GM12878 (cell line): ENCODE measurements at regions not wholly inside any gene's neighbourhood (a gene's known extent, or its start where the extent isn't known, plus 50 kb on each side); places are given as distances from the start of the nearest gene placed in this dataset.

Experiments
- ATAC-seq: fragments of 200-7000 bp; cut with Tn5 transposase; 3 replicates; pipeline ENCODE4 v1.9.1; 2020; ENCODE audit warnings: mild to moderate bottlenecking, moderate library complexity
- BruUV-seq: library from RNA; stranded (reverse); fragments of 400-500 nt; replicated peaks from 2 replicates; lab custom pipeline; 2021; lab: Mats Ljungman, UMichigan
- CTCF ChIA-PET: fragments of 300-600 bp; sonication (Branson Sonifier 250); formaldehyde crosslinking; extraction: SDS; loops from one replicate; lab custom pipeline; 2021; ENCODE audit warnings: inconsistent platforms; lab: Yijun Ruan, JAX
- POLR2A ChIA-PET: fragments of 350-600 bp; formaldehyde crosslinking; extraction: SDS; loops from one replicate; lab custom pipeline; 2021; ENCODE audit warnings: inconsistent platforms; lab: Charles Lee
- RAD21 ChIA-PET: fragments of 300-600 bp; sonication (Branson Sonifier 250); formaldehyde crosslinking; loops from one replicate; lab custom pipeline; 2023; ENCODE audit warnings: antibody characterized with exemption; ENCODE audit not compliant: unreplicated experiment; lab: Charles Lee
- SMC1A ChIA-PET: fragments of 300-600 bp; sonication (Branson Sonifier 250); formaldehyde crosslinking; loops from one replicate; lab custom pipeline; 2023; ENCODE audit not compliant: unreplicated experiment, uncharacterized antibody; lab: Charles Lee
- DNase-seq: peaks from one replicate; pipeline ENCODE4 v3.0.0-alpha.2; 2011; ENCODE audit warnings: low read depth, low spot score
- FAIRE-seq: peaks from 3 replicates; lab custom pipeline; 2011; peaks lifted over from hg19 to GRCh38; lab: Jason Lieb, UNC
- H2AFZ ChIP-seq: 2 replicates; pipeline ENCODE4 v1.6.0; 2011; ENCODE audit warnings: low read depth, low read length, control low read depth; ENCODE audit not compliant: control insufficient read depth
- H3K27ac ChIP-seq: 2 replicates; pipeline ENCODE4 v1.5.1; 2011; ENCODE audit warnings: control low read depth; ENCODE audit not compliant: control insufficient read depth, insufficient read depth
- H3K27me3 ChIP-seq, 2 experiments: replicated peaks in 1 of 2; 2 replicates each; pipeline versions ENCODE4 v1.6.0 to v1.6.1; 2011; ENCODE audit warnings: low read length in 1 of 2; ENCODE audit not compliant: control insufficient read depth in 2 of 2, insufficient read depth in 2 of 2
- H3K36me3 ChIP-seq, 2 experiments: 2 replicates each; pipeline ENCODE4 v1.5.1; 2011; ENCODE audit warnings: low read length in 1 of 2; ENCODE audit not compliant: control insufficient read depth in 2 of 2, insufficient read depth in 2 of 2
- H3K4me1 ChIP-seq: 2 replicates; pipeline ENCODE4 v1.6.1; 2011; ENCODE audit warnings: mild to moderate bottlenecking, low read length, moderate library complexity, mixed read lengths; ENCODE audit not compliant: control insufficient read depth, insufficient read depth
- H3K4me2 ChIP-seq: 2 replicates; pipeline ENCODE4 v1.6.0; 2011; ENCODE audit warnings: control low read depth; ENCODE audit not compliant: control insufficient read depth, insufficient read depth
- H3K4me3 ChIP-seq: fragments of 200-600 bp; sonication (generic); 2 replicates; pipeline ENCODE4 v1.5.1; 2016
- H3K79me2 ChIP-seq: 2 replicates; pipeline ENCODE4 v1.6.0; 2011; ENCODE audit warnings: low read length; ENCODE audit not compliant: control insufficient read depth, insufficient read depth
- H3K9ac ChIP-seq: 2 replicates; pipeline ENCODE4 v1.8.0; 2011; ENCODE audit warnings: low read length, control low read depth, mixed read lengths; ENCODE audit not compliant: control insufficient read depth, insufficient read depth
- H3K9me3 ChIP-seq: replicated peaks from 3 replicates; pipeline ENCODE4 v1.5.1; 2011; ENCODE audit warnings: mild to moderate bottlenecking, low read length; ENCODE audit not compliant: control insufficient read depth, insufficient read depth
- H4K20me1 ChIP-seq: 2 replicates; pipeline ENCODE4 v1.6.0; 2011; ENCODE audit not compliant: control insufficient read depth, insufficient read depth
- CBX5 ChIP-seq: sonication (generic); IDR thresholded peaks from 2 replicates; pipeline ENCODE4 v1.6.1; 2016; ENCODE audit warnings: low read depth, moderate library complexity, mild to moderate bottlenecking, inconsistent platforms
- ESRRA ChIP-seq: IDR thresholded peaks from 2 replicates; pipeline ENCODE4 v1.6.1; 2012; ENCODE audit warnings: mild to moderate bottlenecking, low read length, improper control_type of control experiment
- GABPA ChIP-seq: IDR thresholded peaks from 2 replicates; pipeline ENCODE4 v1.6.1; 2014; ENCODE audit warnings: antibody characterized with exemption, low read depth, mild to moderate bottlenecking, inconsistent platforms
- NBN ChIP-seq: fragments of 450-650 bp; IDR thresholded peaks from 2 replicates; pipeline ENCODE4 v1.6.1; 2016
- NFYB ChIP-seq: IDR thresholded peaks from 2 replicates; pipeline ENCODE4 v1.6.1; 2011; ENCODE audit warnings: low read depth, mild to moderate bottlenecking, low read length, improper control_type of control experiment, moderate library complexity; ENCODE audit not compliant: insufficient read depth
- NRF1 ChIP-seq: conservative IDR thresholded peaks from 2 replicates; pipeline ENCODE4 v1.6.1; 2011; ENCODE audit warnings: mild to moderate bottlenecking, low read depth, low read length, improper control_type of control experiment
- SKIL ChIP-seq: fragments of 450-650 bp; IDR thresholded peaks from 2 replicates; pipeline ENCODE4 v1.6.1; 2017; ENCODE audit warnings: mild to moderate bottlenecking, low read depth, inconsistent platforms; ENCODE audit not compliant: poor library complexity, severe bottlenecking
- STAT1 ChIP-seq: fragments of 450-650 bp; conservative IDR thresholded peaks from 2 replicates; pipeline ENCODE4 v1.6.1; 2014; ENCODE audit warnings: antibody characterized with exemption, mild to moderate bottlenecking
- WGBS: methylation state at CpG from one replicate; pipeline ENCODE4 v1.1.6; 2016; ENCODE audit warnings: low lambda C conversion rate; ENCODE audit not compliant: insufficient replicate concordance, insufficient coverage; ENCODE audit errors: missing lambda C conversion rate; 5-methylcytosine and 5-hydroxymethylcytosine counted together
- in situ Hi-C: fragments of 300-500 bp; cut with MboI; formaldehyde crosslinking; loops from 9 replicates; pipeline ENCODE4 v1.14.3; 2018; ENCODE audit warnings: mixed read lengths
- intact Hi-C: fragments of 100-400 bp; cut with micrococcal nuclease; formaldehyde crosslinking; loops from one replicate; pipeline ENCODE4 v1.14.2; 2022; ENCODE audit not compliant: unreplicated experiment
- TF ChIP-seq, protein P1 (sequence below): fragments of 150-350 bp; IDR thresholded peaks from 2 replicates; pipeline ENCODE4 v1.6.1; 2016; ENCODE audit warnings: low read depth, low read length
- TF ChIP-seq, protein P2 (sequence below): IDR thresholded peaks from 2 replicates; pipeline ENCODE4 v1.6.1; 2011; ENCODE audit warnings: borderline replicate concordance, low read depth, mild to moderate bottlenecking, moderate library complexity, mixed read lengths, low read length; ENCODE audit not compliant: insufficient read depth; ENCODE audit errors: extremely low read length

- WGBS: 2% methylated on average over 5 of the region's 5 CpGs
- FAIRE-seq: no peak
- no peaks in the 10 kb centered on the region for H3K79me2 ChIP-seq
Measured at GRCh38 chr6:164751395-164751794, 558.0 kb downstream of the C6orf118 start.

GRCh38 chr6:164750128-164750527 lies 559.3 kb downstream of the C6orf118 start:
- 0% methylated on average over 3 of the region's 3 CpGs for WGBS
- H3K4me2 ChIP-seq: no peak overlapping the region
- TF ChIP-seq STAT1 (no peak), ESRRA (no peak), NFYB (no peak), CBX5 (no peak), NRF1 (no peak)
- TF ChIP-seq, protein P1, sequence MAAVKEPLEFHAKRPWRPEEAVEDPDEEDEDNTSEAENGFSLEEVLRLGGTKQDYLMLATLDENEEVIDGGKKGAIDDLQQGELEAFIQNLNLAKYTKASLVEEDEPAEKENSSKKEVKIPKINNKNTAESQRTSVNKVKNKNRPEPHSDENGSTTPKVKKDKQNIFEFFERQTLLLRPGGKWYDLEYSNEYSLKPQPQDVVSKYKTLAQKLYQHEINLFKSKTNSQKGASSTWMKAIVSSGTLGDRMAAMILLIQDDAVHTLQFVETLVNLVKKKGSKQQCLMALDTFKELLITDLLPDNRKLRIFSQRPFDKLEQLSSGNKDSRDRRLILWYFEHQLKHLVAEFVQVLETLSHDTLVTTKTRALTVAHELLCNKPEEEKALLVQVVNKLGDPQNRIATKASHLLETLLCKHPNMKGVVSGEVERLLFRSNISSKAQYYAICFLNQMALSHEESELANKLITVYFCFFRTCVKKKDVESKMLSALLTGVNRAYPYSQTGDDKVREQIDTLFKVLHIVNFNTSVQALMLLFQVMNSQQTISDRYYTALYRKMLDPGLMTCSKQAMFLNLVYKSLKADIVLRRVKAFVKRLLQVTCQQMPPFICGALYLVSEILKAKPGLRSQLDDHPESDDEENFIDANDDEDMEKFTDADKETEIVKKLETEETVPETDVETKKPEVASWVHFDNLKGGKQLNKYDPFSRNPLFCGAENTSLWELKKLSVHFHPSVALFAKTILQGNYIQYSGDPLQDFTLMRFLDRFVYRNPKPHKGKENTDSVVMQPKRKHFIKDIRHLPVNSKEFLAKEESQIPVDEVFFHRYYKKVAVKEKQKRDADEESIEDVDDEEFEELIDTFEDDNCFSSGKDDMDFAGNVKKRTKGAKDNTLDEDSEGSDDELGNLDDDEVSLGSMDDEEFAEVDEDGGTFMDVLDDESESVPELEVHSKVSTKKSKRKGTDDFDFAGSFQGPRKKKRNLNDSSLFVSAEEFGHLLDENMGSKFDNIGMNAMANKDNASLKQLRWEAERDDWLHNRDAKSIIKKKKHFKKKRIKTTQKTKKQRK: no peak
- TF ChIP-seq, protein P2, sequence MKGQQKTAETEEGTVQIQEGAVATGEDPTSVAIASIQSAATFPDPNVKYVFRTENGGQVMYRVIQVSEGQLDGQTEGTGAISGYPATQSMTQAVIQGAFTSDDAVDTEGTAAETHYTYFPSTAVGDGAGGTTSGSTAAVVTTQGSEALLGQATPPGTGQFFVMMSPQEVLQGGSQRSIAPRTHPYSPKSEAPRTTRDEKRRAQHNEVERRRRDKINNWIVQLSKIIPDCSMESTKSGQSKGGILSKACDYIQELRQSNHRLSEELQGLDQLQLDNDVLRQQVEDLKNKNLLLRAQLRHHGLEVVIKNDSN: no peak

More at GRCh38 chr6:164751395-164751794, 558.0 kb downstream of the C6orf118 start:
- no peak overlapping the region for H3K27ac ChIP-seq
- H3K9me3 ChIP-seq: no peaks in the 10 kb centered on the region; the same call in 2 of the 3 replicates
- H3K9ac ChIP-seq: no peak overlapping the region
- intact Hi-C loops: no loop called here
- H4K20me1 ChIP-seq: no peaks in the 10 kb centered on the region
- H3K36me3 ChIP-seq: no peaks in the 10 kb centered on the region
- H3K4me2 ChIP-seq: no peak overlapping the region
- no TSS peak for BruUV-seq
- POLR2A ChIA-PET: no interaction called here
- no peak overlapping the region for H2AFZ ChIP-seq
- TF ChIP-seq GABPA (no peak), SKIL (no peak), NBN (no peak)
- SMC1A ChIA-PET: no interaction called here
- DNase-seq: no peak
- RAD21 ChIA-PET: no interaction called here
- no peak overlapping the region for H3K4me3 ChIP-seq
- H3K27me3 ChIP-seq: no peaks in the 10 kb centered on the region
- CTCF ChIA-PET: no interaction called here
- in situ Hi-C loops: no loop called here
- no peaks in the 10 kb centered on the region for H3K4me1 ChIP-seq
- no peak for ATAC-seq

More at GRCh38 chr6:164750128-164750527, 559.3 kb downstream of the C6orf118 start:
- Histone ChIP-seq H3K27ac (no peak overlapping the region), H3K36me3 (no peaks in the 10 kb centered on the region), H3K4me1 (no peaks in the 10 kb centered on the region), H4K20me1 (no peaks in the 10 kb centered on the region), H3K27me3 (no peaks in the 10 kb centered on the region), H3K9me3 (no peaks in the 10 kb centered on the region; the same call in 2 of the 3 replicates), H3K9ac (no peak overlapping the region), H3K79me2 (no peaks in the 10 kb centered on the region), H3K4me3 (no peak overlapping the region), H2AFZ (no peak overlapping the region)
- ATAC-seq: no peak
- in situ Hi-C loops (no loop called here), intact Hi-C loops (no loop called here)
- RAD21 ChIA-PET: no interaction called here
- no peak for FAIRE-seq
- DNase-seq: no peak
- SMC1A ChIA-PET: no interaction called here
- BruUV-seq: no TSS peak
- CTCF ChIA-PET: no interaction called here
- POLR2A ChIA-PET: no interaction called here
